HG03432 (cell line): ENCODE measurements at regions not wholly inside any gene's neighbourhood (a gene's known extent, or its start where the extent isn't known, plus 50 kb on each side); places are given as distances from the start of the nearest gene placed in this dataset.

Source experiments
- ATAC-seq: cut with Tn5 transposase; IDR thresholded peaks from one replicate; pipeline ENCODE4 v1.9.1; 2021; ENCODE audit warnings: mild to moderate bottlenecking, moderate library complexity; ENCODE audit not compliant: unreplicated experiment

DNA sequence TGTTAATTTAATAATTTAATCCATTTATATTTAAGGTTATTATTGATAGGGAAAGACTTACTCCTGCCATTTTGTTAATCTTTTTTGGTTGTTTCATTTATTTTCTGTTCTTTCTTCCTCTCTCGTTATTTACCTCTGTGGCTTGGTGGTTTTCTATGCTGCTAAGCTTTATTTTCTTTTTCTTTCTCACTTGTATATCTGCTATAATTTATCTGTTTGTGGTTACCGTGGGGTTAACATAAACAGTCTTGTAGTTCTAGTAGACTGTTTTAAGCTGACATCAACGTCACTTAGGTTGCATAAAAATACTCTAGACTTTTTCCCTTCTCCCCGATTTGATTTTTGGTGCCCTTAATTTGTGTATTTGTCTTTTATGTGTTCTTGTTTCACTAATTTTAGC, 381.3 kb upstream of the SPTLC3 start:
- ATAC-seq: no peak

GRCh38 chr20:12638633-12639312, 370.0 kb upstream of the SPTLC3 start:
- ATAC-seq: no peak

GRCh38 chr20:12640251-12640650, 368.5 kb upstream of the SPTLC3 start:
- ATAC-seq: no peak

- no peak for ATAC-seq
Observed at GRCh38 chr20:12641619-12642018, 367.2 kb upstream of the SPTLC3 start.

GRCh38 chr20:12644461-12644860, 364.3 kb upstream of the SPTLC3 start:
- no peak for ATAC-seq

DNA sequence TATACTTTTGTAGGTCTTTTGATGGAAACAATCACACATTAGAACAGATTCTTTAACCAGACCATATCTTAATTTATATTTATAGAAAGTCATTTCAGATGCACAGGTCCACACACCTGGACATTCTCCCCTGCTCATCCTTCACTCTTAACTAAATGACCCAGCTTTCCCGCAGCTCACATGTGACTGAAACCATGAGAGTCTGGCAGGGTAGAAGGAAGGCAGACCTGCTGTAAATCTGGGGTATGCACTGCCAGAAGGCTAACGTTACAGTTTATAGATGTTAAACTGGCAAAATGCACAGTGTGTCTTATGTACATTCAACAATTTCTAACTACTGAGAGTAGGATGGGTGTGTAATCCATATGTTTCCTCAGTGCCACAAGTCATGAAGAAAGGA, 359.5 kb upstream of the SPTLC3 start:
- ATAC-seq: no peak

DNA sequence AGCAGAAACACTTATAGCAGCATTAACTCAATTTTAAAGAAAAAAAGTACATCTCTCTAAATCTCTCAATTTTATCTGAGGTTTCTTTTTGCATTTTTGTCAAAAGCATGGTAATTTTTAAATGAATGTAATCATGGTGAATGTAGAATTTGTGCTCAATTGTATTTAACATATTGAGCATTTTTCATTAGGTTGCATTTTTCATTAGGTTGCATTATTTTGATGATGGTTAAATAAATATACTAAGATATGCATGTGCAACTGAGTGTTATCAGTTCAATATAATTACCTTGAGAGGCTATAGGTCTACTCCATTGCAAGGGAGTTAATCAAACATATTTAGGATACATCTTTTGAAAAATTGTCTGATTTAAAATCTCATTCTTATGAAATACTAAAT, 355.1 kb upstream of the SPTLC3 start:
- no peak for ATAC-seq

DNA sequence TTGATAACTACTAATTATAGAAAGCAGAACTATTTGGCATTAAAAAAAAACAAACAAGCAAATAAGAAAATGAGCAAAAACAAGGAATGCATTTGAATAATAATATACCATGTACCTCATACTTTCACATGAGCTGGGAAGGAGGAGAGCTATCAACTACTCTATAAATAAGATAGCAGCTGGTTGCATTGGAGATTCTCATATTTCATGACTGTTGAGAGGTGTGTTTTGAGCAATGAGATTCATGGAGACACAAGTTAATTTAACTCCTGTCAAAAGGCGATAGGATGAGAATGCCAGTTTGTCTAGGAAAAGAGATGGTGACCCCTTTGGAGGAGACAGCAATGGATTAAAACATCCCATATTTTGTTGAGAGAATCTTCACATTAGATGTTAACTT, 348.8 kb upstream of the SPTLC3 start:
- ATAC-seq: no peak

GRCh38 chr20:12660918-12661317, 347.9 kb upstream of the SPTLC3 start:
- no peak for ATAC-seq

GRCh38 chr20:12670301-12670700, 338.5 kb upstream of the SPTLC3 start:
- ATAC-seq: no peak

GRCh38 chr20:12673352-12673751, 335.4 kb upstream of the SPTLC3 start:
- no peak for ATAC-seq

DNA sequence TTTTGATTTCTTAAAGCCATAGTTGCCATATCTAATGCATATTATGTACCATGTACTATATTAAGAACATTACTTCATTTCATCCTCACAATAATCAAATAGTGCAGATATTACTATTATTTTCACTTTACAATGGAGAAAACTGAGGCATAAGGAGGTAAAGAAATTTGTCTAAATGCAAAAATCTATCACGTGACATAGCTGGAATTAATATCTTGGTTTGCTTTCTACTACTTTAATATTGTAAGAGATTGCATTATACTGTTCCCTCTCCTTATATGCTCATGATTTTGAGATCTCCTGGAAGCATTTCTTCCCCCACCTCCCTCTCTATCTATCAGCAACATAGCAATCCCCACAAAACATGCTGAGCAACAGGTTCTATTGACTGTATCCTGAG, 330.8 kb upstream of the SPTLC3 start:
- ATAC-seq: no peak

DNA sequence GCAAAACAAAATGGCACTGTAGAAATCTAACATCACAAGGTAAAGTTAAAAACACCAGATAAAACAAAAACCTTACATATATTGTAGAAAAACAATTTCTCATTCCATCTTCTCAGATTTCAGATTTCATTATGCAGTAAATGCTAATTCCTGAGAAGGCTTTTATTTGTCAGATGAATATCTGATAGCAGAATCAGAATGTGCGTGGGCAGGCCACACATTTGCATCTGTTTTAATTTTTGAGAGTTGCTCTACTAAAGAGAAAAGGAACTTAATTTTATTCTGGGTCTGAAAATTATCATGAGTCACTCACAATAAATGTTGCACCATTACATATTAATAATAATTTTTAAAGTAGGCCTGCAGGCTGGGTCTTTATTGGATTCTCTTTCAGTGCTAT, 329.3 kb upstream of the SPTLC3 start:
- no peak for ATAC-seq

- ATAC-seq: no peak
Observed at GRCh38 chr20:12682613-12683012, 326.2 kb upstream of the SPTLC3 start.

DNA sequence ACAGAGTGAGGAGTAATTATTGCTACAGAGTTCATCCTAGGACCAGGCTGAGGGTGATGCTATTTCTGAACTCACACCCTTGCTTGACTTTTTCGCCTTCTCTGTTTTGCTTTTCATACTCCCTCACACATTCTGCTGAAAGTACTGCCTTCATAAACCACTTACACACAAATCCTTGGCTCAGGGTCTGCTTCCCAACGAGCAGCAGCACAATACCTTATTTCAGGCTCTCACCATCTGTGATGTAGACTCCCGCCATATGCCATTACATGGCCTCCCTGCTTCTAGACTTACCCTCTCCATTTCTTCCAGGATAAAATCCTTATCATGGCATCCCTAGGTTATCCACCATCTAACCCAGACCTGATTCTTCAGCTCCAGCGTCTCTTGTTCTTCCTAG, 321.3 kb upstream of the SPTLC3 start:
- ATAC-seq: no peak

GRCh38 chr20:12695937-12696336, 312.8 kb upstream of the SPTLC3 start:
- ATAC-seq: no peak

- ATAC-seq: no peak
Observed at GRCh38 chr20:12698817-12699216, 310.0 kb upstream of the SPTLC3 start.

DNA sequence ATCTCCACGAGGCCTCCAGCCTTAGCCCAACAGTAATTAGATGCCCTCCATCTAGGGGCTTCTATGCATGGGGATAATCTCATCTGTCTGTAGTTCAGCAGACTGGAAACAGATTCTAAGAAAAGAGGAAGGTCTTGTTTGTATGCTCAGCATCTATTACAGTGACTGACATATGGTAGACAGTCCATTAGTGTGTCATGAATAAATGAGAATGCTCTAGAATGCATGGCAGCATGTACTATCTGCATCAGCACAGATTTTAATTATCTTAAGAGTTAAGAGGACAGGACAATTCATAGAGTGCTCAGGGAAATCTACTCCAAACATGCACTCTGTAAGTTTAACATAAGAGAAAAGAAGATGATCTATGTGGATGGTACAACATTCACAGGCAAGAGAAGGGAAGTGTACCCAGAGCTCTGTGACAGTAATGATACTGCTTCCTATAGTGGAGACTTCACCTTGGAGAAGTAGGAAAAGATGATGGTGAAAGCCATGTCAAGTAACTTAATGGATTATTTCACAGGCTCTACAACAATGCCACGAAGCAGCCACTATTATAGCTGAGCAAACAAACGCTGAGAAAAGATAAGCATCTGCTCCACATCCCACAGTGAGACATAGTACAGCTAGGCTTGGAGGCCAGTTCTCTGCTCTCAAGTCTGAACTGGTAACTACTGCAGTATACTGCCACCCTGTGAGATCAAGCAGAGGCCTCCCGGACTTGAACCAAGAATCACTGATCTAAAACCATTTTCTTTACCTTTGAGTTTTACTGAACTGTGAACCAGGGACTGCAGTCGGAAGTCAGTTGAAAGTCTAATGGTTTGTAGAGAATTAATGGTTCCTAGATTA, 309.2 kb upstream of the SPTLC3 start:
- no peak for ATAC-seq

- ATAC-seq: no peak
Observed at GRCh38 chr20:12700701-12701100, 308.1 kb upstream of the SPTLC3 start.

DNA sequence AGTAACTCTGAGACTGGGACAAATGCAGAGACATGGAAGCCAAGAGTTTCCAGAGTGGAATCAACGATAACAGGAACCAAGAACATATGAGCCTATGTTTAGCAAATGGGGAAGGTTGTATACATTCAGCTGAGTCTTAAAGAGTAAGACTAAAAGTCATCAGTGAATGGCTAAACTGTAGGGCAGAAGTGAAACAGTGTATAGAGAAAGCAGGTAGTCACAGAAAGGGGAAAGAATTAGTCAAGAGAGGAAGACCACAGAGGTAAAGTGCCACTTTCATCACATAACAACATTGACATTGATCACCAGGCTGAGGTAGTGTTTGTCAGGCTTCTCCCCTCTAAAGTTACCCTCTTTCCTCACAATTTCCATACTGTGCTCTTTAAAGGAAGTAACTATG, 306.5 kb upstream of the SPTLC3 start:
- no peak for ATAC-seq

DNA sequence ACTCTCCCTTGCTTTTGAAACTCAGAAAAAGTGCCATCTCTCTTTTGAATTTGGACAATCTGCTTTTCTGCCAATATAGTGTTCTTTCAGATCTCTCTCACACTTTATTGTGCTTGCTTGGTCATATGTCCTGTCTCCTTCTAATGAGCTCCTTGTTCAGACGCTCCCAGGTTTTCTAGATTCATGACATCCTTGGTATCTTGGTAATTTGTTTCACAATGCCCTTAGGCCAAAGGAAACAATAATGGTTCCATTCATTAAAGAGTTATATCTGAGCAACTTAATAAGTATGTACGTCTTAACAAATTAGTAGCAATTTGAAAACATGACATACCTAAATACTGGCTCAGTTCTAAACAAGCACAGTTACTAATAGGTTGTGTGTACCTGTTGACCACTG, 293.4 kb upstream of the SPTLC3 start:
- ATAC-seq: no peak

DNA sequence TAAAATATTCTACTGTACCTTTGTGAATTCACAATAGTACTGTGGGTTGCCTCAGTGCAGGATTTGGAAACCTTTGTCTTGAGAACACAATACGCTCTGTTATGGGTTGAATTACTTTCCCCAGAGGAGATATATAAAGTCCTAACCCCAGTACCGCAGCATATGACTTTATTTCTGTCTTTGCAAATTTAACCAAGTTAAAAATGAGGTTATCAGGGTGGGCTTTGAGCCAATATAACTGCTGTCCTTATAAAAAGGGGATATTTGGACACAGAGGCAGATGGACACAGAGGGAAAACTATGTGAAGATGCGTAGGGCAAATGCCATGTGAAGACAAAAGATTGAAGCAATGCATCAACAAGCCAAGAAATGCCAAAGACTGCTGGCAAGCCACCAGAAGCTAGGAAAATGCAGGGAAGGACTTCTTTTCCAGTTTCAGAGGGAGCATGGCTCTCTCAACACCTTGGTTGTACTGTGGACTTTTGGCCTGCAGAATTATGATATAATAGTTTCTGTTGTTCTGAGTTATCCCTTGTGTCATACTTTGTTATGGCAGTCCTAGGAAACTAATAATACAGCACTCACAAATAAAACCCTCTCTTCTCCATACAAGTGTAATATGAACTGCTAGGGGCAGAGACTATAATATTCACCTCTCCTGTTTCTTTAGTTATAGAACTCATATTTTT, 292.6 kb upstream of the SPTLC3 start:
- no peak for ATAC-seq
